ENCODE measurements at regions not wholly inside any gene's neighbourhood (a gene's known extent, or its start where the extent isn't known, plus 50 kb on each side); places are given as distances from the start of the nearest gene placed in this dataset.

- TF ChIP-seq CTCF (IDR thresholded peaks at IDR 0.05): no peak
- no peak for ATAC-seq
These were observed 106.5 kb upstream of the DRD2 start for GRCh38 chr11:113581713-113582112.

DNA sequence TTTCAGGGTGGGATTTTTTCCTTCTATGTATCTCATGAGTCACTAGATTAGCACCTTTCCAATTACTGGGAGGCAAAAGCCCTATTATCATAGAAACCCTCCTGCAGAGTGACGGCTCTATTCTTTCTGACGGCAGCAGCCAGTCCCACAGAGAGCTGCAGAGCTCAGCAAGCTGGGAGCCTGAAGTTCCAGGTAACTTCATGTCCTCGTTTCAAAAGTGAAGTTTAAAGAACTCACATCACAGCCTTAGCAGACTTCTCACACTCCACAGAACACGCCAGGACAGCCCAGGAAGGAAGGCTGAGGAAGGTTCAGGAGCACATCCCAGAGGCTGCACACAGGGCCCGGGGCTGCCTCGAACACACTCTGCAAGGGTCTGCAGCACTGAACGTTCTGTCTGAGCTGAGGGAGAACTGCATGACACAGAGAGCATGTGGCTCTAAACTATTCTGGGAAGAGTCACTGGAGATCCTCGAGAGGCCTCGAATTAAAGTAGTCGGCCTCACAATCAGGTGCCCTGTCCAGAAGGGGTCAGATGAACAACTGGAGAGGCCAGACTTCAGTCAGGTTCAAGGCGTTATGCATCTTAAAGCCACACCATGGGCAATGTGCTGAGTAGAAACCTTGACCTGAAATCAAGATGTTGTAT lies 104.2 kb upstream of the DRD2 start:
- Histone ChIP-seq H3K27me3 (no peaks in the 10 kb centered on the region), H3K36me3 (no peaks in the 10 kb centered on the region), H3K4me3 (no peak overlapping the region), H3K4me1 (no peaks in the 10 kb centered on the region), H3K9me3 (no peaks in the 10 kb centered on the region), H3K27ac (no peak overlapping the region)
- intact Hi-C loops (cut with DNase I): no loop called here
- TF ChIP-seq CTCF (IDR thresholded peaks at IDR 0.05): no peak
- DNase-seq (no peak), ATAC-seq (no peak)

More at GRCh38 chr11:113581713-113582112, 106.5 kb upstream of the DRD2 start:
- H3K36me3 ChIP-seq: no peaks in the 10 kb centered on the region
- H3K27me3 ChIP-seq: no peaks in the 10 kb centered on the region
- intact Hi-C loops (cut with DNase I): no loop called here
- no peaks in the 10 kb centered on the region for H3K4me1 ChIP-seq
- no peaks in the 10 kb centered on the region for H3K9me3 ChIP-seq
- H3K4me3 ChIP-seq: no peak overlapping the region
- H3K27ac ChIP-seq: no peak overlapping the region
- DNase-seq: no peak

DNA sequence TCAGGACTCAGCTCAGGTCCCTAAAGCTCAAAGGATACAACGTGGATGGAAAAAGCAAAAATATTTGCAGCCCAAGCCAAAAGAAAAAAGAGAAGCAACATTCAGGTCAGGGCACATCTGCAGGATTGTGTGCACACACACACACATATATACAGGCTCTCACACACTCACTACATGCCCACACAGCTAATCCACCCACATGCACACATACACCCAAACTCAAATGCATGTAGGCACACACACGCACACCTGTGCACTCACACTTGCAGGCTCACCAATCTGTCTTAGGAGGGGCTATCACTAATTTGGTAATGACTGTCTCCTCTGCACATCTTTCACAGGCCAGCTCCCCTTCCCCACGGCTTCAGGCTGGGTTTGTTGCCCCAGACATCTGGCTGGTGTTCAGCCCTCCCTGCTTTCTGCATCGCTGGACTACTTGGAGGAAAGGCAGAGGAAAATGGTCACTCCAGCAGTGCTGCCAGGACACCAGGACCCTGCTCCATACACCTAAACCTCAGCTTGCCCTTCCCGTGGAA lies 103.6 kb upstream of the DRD2 start:
- intact Hi-C loops (cut with DNase I): no loop called here
- ATAC-seq: no peak
- DNase-seq: no peak
- TF ChIP-seq CTCF (IDR thresholded peaks at IDR 0.05): no peak
- no peaks in the 10 kb centered on the region for H3K36me3 ChIP-seq
- no peak overlapping the region for H3K27ac ChIP-seq
- H3K27me3 ChIP-seq: no peaks in the 10 kb centered on the region
- H3K4me1 ChIP-seq: no peaks in the 10 kb centered on the region
- H3K9me3 ChIP-seq: no peaks in the 10 kb centered on the region
- no peak overlapping the region for H3K4me3 ChIP-seq

DNA sequence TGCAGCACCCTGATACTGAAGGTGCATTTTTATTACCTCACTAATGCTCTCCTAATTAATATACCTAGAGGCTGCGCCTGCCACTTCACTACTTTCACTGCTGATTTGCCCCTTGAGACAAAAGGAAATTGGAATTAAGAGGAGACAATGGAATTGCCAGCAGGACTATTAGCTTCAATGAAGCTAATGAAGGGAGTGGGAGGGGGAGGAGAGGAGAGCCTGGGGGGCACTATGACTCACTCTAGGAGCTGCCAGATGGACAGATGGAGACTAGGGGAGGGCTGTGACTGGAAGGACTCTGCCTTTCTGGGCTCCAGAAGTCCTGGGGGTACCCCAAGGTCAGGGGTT lies 102.8 kb upstream of the DRD2 start:
- ATAC-seq: no peak
- H3K27me3 ChIP-seq: no peaks in the 10 kb centered on the region
- no peak overlapping the region for H3K4me3 ChIP-seq
- H3K4me1 ChIP-seq: no peaks in the 10 kb centered on the region
- intact Hi-C loops (cut with DNase I): no loop called here
- no peak for TF ChIP-seq CTCF (IDR thresholded peaks at IDR 0.05)
- no peaks in the 10 kb centered on the region for H3K36me3 ChIP-seq
- no peaks in the 10 kb centered on the region for H3K9me3 ChIP-seq
- no peak for DNase-seq
- H3K27ac ChIP-seq: no peak overlapping the region

GRCh38 chr11:113577356-113578032 lies 102.3 kb upstream of the DRD2 start:
- H3K4me3 ChIP-seq: no peak overlapping the region
- H3K9me3 ChIP-seq: no peaks in the 10 kb centered on the region
- no peaks in the 10 kb centered on the region for H3K4me1 ChIP-seq
- no peak for DNase-seq
- H3K27ac ChIP-seq: no peak overlapping the region
- no peaks in the 10 kb centered on the region for H3K27me3 ChIP-seq
- no peaks in the 10 kb centered on the region for H3K36me3 ChIP-seq
- intact Hi-C loops (cut with DNase I): no loop called here
- no peak for TF ChIP-seq CTCF (IDR thresholded peaks at IDR 0.05)
- peak; percentile 25 for ATAC-seq

All from upper lobe of right lung (tissue), 1 donor.